ENCODE measurements at regions not wholly inside any gene's neighbourhood (a gene's known extent, or its start where the extent isn't known, plus 50 kb on each side); places are given as distances from the start of the nearest gene placed in this dataset.

DNA sequence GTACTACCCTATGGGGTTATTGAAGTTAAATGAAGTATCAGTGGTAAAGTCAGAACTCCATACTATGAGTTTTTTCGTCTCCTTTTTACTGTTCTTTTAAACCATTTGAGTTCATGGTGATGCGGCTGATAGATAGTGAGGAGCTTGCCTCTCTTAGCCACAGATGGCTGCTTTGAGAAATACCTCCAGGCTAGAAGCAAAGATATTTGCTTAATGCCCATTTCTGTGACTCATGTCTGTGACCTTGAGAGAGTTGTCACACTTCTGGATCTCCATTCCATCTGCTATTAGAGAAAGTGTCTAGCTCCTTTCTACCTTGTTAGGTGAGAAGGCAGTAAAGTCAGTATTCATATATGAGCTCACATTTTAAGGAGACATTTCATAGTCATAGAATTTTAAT is 89.5 kb upstream of the PLXNA2 start:
- intact Hi-C loops (cut with DNase I) = no loop called here
- WGBS, 2 donors = 89 to 95% methylated on average over 2 of the region's 2 CpGs
- H3K9me3 ChIP-seq = no peaks in the 10 kb centered on the region

GRCh38 chr1:208335371-208336136 is 91.4 kb upstream of the PLXNA2 start:
- WGBS, 2 donors = 60 to 83% methylated on average over 9 of the region's 9 CpGs
- no peak for TF ChIP-seq CTCF (IDR thresholded peaks at IDR 0.05)
- TF ChIP-seq POLR2A (IDR thresholded peaks at IDR 0.05) = no peak
- TF ChIP-seq EP300 (IDR thresholded peaks at IDR 0.05) = no peak
- no peak for TF ChIP-seq POLR2AphosphoS5 (IDR thresholded peaks at IDR 0.05)
- Histone ChIP-seq H3K4me1 (no peaks in the 10 kb centered on the region), H3K4me3 (no peak overlapping the region), H3K27me3 (no peaks in the 10 kb centered on the region), H3K27ac (no peak overlapping the region), H3K36me3 (no peaks in the 10 kb centered on the region), H3K9me3 (no peaks in the 10 kb centered on the region)
- no peak for DNase-seq
- intact Hi-C loops (cut with DNase I) = no loop called here

More for the DNA sequence above, 89.5 kb upstream of the PLXNA2 start:
- no peak overlapping the region for H3K4me3 ChIP-seq
- no peaks in the 10 kb centered on the region for H3K4me1 ChIP-seq
- H3K27me3 ChIP-seq = no peaks in the 10 kb centered on the region
- no peak for DNase-seq
- no peak overlapping the region for H3K27ac ChIP-seq
- TF ChIP-seq EP300 (IDR thresholded peaks at IDR 0.05) (no peak), POLR2A (IDR thresholded peaks at IDR 0.05) (no peak), POLR2AphosphoS5 (IDR thresholded peaks at IDR 0.05) (no peak), CTCF (IDR thresholded peaks at IDR 0.05) (no peak)
- no peaks in the 10 kb centered on the region for H3K36me3 ChIP-seq

GRCh38 chr1:208336137-208336518 is 91.9 kb upstream of the PLXNA2 start:
- Histone ChIP-seq H3K4me1 (no peaks in the 10 kb centered on the region), H3K27me3 (no peaks in the 10 kb centered on the region), H3K4me3 (no peak overlapping the region), H3K9me3 (no peaks in the 10 kb centered on the region), H3K27ac (no peak overlapping the region), H3K36me3 (no peaks in the 10 kb centered on the region)
- TF ChIP-seq EP300 (IDR thresholded peaks at IDR 0.05) (no peak), CTCF (IDR thresholded peaks at IDR 0.05) (no peak), POLR2AphosphoS5 (IDR thresholded peaks at IDR 0.05) (no peak), POLR2A (IDR thresholded peaks at IDR 0.05) (no peak)
- DNase-seq = no peak
- 88 to 90% methylated on average over 6 of the region's 6 CpGs for WGBS, 2 donors
- intact Hi-C loops (cut with DNase I) = no loop called here

GRCh38 chr1:208339911-208340310 is 95.7 kb upstream of the PLXNA2 start:
- Histone ChIP-seq H3K27me3 (no peaks in the 10 kb centered on the region), H3K36me3 (no peaks in the 10 kb centered on the region), H3K4me1 (no peaks in the 10 kb centered on the region), H3K9me3 (no peaks in the 10 kb centered on the region), H3K27ac (no peak overlapping the region), H3K4me3 (no peak overlapping the region)
- 69 to 78% methylated on average over 2 of the region's 2 CpGs for WGBS, 2 donors
- no peak for DNase-seq
- intact Hi-C loops (cut with DNase I) = no loop called here
- TF ChIP-seq CTCF (IDR thresholded peaks at IDR 0.05) (no peak), POLR2A (IDR thresholded peaks at IDR 0.05) (no peak), POLR2AphosphoS5 (IDR thresholded peaks at IDR 0.05) (no peak), EP300 (IDR thresholded peaks at IDR 0.05) (no peak)

- no peaks in the 10 kb centered on the region for H3K36me3 ChIP-seq
- no peaks in the 10 kb centered on the region for H3K27me3 ChIP-seq
- TF ChIP-seq CTCF (IDR thresholded peaks at IDR 0.05) = no peak
- TF ChIP-seq POLR2A (IDR thresholded peaks at IDR 0.05) = no peak
- no peak for TF ChIP-seq EP300 (IDR thresholded peaks at IDR 0.05)
- TF ChIP-seq POLR2AphosphoS5 (IDR thresholded peaks at IDR 0.05) = no peak
- intact Hi-C loops (cut with DNase I) = no loop called here
- 61 to 76% methylated on average over 4 of the region's 4 CpGs for WGBS, 2 donors
- no peak for DNase-seq
- H3K4me1 ChIP-seq = no peaks in the 10 kb centered on the region
- H3K27ac ChIP-seq = no peak overlapping the region
- H3K9me3 ChIP-seq = no peaks in the 10 kb centered on the region
- no peak overlapping the region for H3K4me3 ChIP-seq
Measured at GRCh38 chr1:208343226-208343625, 99.0 kb upstream of the PLXNA2 start.

Data from sigmoid colon (tissue), 6 donors.